B cell (primary cell): ENCODE measurements at regions not wholly inside any gene's neighbourhood (a gene's known extent, or its start where the extent isn't known, plus 50 kb on each side); places are given as distances from the start of the nearest gene placed in this dataset.

Experiments used
- ATAC-seq: fragments of 200-7000 bp; cut with Tn5 transposase; one replicate; pipeline ENCODE4 v1.10.0; 2021; ENCODE audit warnings: low read depth, mild to moderate bottlenecking, moderate number of reproducible peaks, moderate library complexity
- CTCF ChIA-PET: fragments of 350-600 bp; sonication (Branson Sonifier 250); formaldehyde crosslinking; loops from one replicate; lab custom pipeline; 2021; ENCODE audit warnings: antibody characterized with exemption, inconsistent platforms; lab: Charles Lee
- POLR2A ChIA-PET: fragments of 350-600 bp; sonication (Branson Sonifier 250); formaldehyde crosslinking; loops from one replicate; lab custom pipeline; 2021; ENCODE audit warnings: antibody characterized with exemption; lab: Charles Lee
- DNase-seq: peaks from one replicate; pipeline ENCODE4 v3.0.0; 2013
- H2AFZ ChIP-seq: 2 replicates; pipeline ENCODE4 v1.6.1; 2012; ENCODE audit warnings: mild to moderate bottlenecking, low read depth, low read length; ENCODE audit not compliant: insufficient read depth, poor library complexity, severe bottlenecking
- H3K27ac ChIP-seq, 2 donors: 1 replicate in 1 of 2; 2 replicates in 1 of 2; pipeline ENCODE4 v1.5.1; 2012 to 2013; ENCODE audit warnings: low read length in 2 of 2, mild to moderate bottlenecking in 2 of 2, moderate library complexity in 1 of 2
- H3K27me3 ChIP-seq, 4 experiments: fragments of 200-600 bp in 1 of 4; sonication (generic) in 1 of 4; replicated peaks in 1 of 4; 1 replicate in 2 of 4; 2 replicates in 2 of 4; pipeline versions ENCODE4 v1.6.1 to v1.7.0; 2013 to 2016; ENCODE audit warnings: low read length in 3 of 4, mild to moderate bottlenecking in 2 of 4, mixed read lengths in 1 of 4, moderate library complexity in 1 of 4; ENCODE audit not compliant: insufficient read depth in 4 of 4, control insufficient read depth in 3 of 4; ENCODE audit errors: control extremely low read depth in 1 of 4
- H3K36me3 ChIP-seq, 2 experiments: replicated peaks in 1 of 2; 1 replicate in 1 of 2; 2 replicates in 1 of 2; pipeline versions ENCODE4 v1.6.1 to v1.7.1; 2013; ENCODE audit warnings: low read length in 1 of 2; ENCODE audit not compliant: insufficient read depth in 2 of 2, control insufficient read depth in 1 of 2; ENCODE audit errors: control extremely low read depth in 1 of 2, extremely low read depth in 1 of 2
- H3K4me1 ChIP-seq, 2 donors: fragments of 200-600 bp in 1 of 2; sonication (generic) in 1 of 2; 1 replicate in 1 of 2; 2 replicates in 1 of 2; pipeline versions ENCODE4 v1.5.1 to v1.6.1; 2013 to 2017; ENCODE audit warnings: low read length in 2 of 2; ENCODE audit not compliant: control insufficient read depth in 2 of 2, insufficient read depth in 2 of 2
- H3K4me2 ChIP-seq: replicated peaks from 2 replicates; pipeline ENCODE3; 2012; ENCODE audit warnings: mild to moderate bottlenecking, low read depth, low read length; ENCODE audit not compliant: poor library complexity, severe bottlenecking
- H3K4me3 ChIP-seq, 5 experiments: fragments of 200-600 bp in 1 of 5; sonication (generic) in 1 of 5; 1 replicate in 3 of 5; 2 replicates in 2 of 5; pipeline versions ENCODE4 v1.5.1 to v1.7.0; 2011 to 2016; ENCODE audit warnings: low read length in 4 of 5, mild to moderate bottlenecking in 4 of 5, low read depth in 2 of 5, control low read depth in 1 of 5, moderate library complexity in 1 of 5; ENCODE audit not compliant: insufficient read depth in 1 of 5; ENCODE audit errors: control extremely low read depth in 1 of 5, extremely low read depth in 1 of 5
- H3K79me2 ChIP-seq: fragments of 200-600 bp; sonication (generic); one replicate; pipeline ENCODE4 v1.6.0; 2016; ENCODE audit warnings: low read length; ENCODE audit not compliant: control insufficient read depth, insufficient read depth
- H3K9ac ChIP-seq: fragments of 200-600 bp; sonication (generic); 2 replicates; pipeline ENCODE4 v1.6.1; 2017; ENCODE audit warnings: mild to moderate bottlenecking, low read length, moderate library complexity
- H3K9me3 ChIP-seq, 3 donors: one replicate each; pipeline versions ENCODE4 v1.6.1 to v1.7.1; 2013; ENCODE audit warnings: low read length in 2 of 3; ENCODE audit not compliant: control insufficient read depth in 2 of 3, insufficient read depth in 1 of 3; ENCODE audit errors: control extremely low read depth in 1 of 3
- H4K20me1 ChIP-seq: 2 replicates; pipeline ENCODE4 v1.6.0; 2012; ENCODE audit warnings: mild to moderate bottlenecking, low read length; ENCODE audit not compliant: insufficient read depth, control insufficient read depth, poor library complexity, severe bottlenecking
- H3K27ac Mint-ChIP-seq: one replicate; pipeline ENCODE4 v1.8.0; 2021; ENCODE audit warnings: mixed read lengths
- H3K27me3 Mint-ChIP-seq: one replicate; pipeline ENCODE4 v1.8.0; 2021; ENCODE audit warnings: mixed read lengths
- H3K4me1 Mint-ChIP-seq: one replicate; pipeline ENCODE4 v1.8.0; 2021; ENCODE audit warnings: mixed read lengths
- H3K4me3 Mint-ChIP-seq: one replicate; pipeline ENCODE4 v1.8.0; 2021; ENCODE audit warnings: mixed read lengths
- H3K9me3 Mint-ChIP-seq: one replicate; pipeline ENCODE4 v1.8.0; 2022; ENCODE audit warnings: mixed read lengths; ENCODE audit not compliant: insufficient read depth
- CTCF ChIP-seq: fragments of 200-600 bp; IDR thresholded peaks from one replicate; pipeline ENCODE4 v1.8.0; 2022; ENCODE audit warnings: antibody characterized with exemption, mild to moderate bottlenecking
- EZH2 ChIP-seq: IDR thresholded peaks from 2 replicates; pipeline ENCODE4 v1.6.1; 2012; ENCODE audit warnings: borderline replicate concordance, low read depth, mild to moderate bottlenecking, moderate library complexity, low read length; ENCODE audit not compliant: insufficient read depth, poor library complexity, severe bottlenecking
- WGBS: methylation state at CpG from one replicate; pipeline ENCODE4 v1.1.5; 2013; ENCODE audit warnings: missing lambda C conversion rate; ENCODE audit not compliant: insufficient coverage; 5-methylcytosine and 5-hydroxymethylcytosine counted together
- intact Hi-C: fragments of 100-400 bp; cut with micrococcal nuclease; formaldehyde crosslinking; loops from one replicate; pipeline ENCODE4 v1.10.0; 2022

- Histone ChIP-seq H2AFZ (no peak overlapping the region), H3K4me2 (no peak overlapping the region), H3K36me3 (no peaks in the 10 kb centered on the region), H3K27ac (no peak overlapping the region), H3K4me3 (no peak overlapping the region), H3K4me1 (no peaks in the 10 kb centered on the region), H3K27me3 (no peaks in the 10 kb centered on the region), H3K9me3 (peaks cover 0 to 7% (median 0%) of the 10 kb centered on the region in 3 donors), H3K9ac (no peak overlapping the region), H3K79me2 (no peaks in the 10 kb centered on the region), H4K20me1 (no peaks in the 10 kb centered on the region)
- H3K4me3 Mint-ChIP-seq = no peak overlapping the region
- TF ChIP-seq EZH2 = no peak
- peaks cover 19% of the 10 kb centered on the region for H3K27me3 Mint-ChIP-seq
- H3K9me3 Mint-ChIP-seq = peaks cover 2% of the 10 kb centered on the region
- H3K27ac Mint-ChIP-seq = no peak overlapping the region
- ChIA-PET POLR2A (no interaction called here), CTCF (no interaction called here)
- no peaks in the 10 kb centered on the region for H3K4me1 Mint-ChIP-seq
- intact Hi-C loops = no loop called here
- no peak for ATAC-seq
- 73% methylated on average over 8 of the region's 8 CpGs for WGBS
- no peak for DNase-seq
Observed at GRCh38 chr11:114773541-114774338, 95.4 kb downstream of the NXPE2 start.

GRCh38 chr11:114774599-114775361 is 96.5 kb downstream of the NXPE2 start:
- Histone ChIP-seq H3K4me1 (no peaks in the 10 kb centered on the region), H3K36me3 (no peaks in the 10 kb centered on the region), H3K27me3 (no peaks in the 10 kb centered on the region), H2AFZ (no peak overlapping the region), H3K79me2 (no peaks in the 10 kb centered on the region), H4K20me1 (no peaks in the 10 kb centered on the region), H3K9ac (no peak overlapping the region), H3K4me3 (no peak overlapping the region), H3K27ac (no peak overlapping the region), H3K9me3 (peaks cover 0 to 7% (median 0%) of the 10 kb centered on the region in 3 donors), H3K4me2 (no peak overlapping the region)
- no peak for DNase-seq
- Mint-ChIP-seq H3K9me3 (no peaks in the 10 kb centered on the region), H3K4me3 (no peak overlapping the region), H3K27me3 (peaks cover 19% of the 10 kb centered on the region), H3K27ac (no peak overlapping the region), H3K4me1 (no peaks in the 10 kb centered on the region)
- CTCF ChIA-PET = no interaction called here
- 59% methylated on average over 19 of the region's 19 CpGs for WGBS
- intact Hi-C loops = no loop called here
- no peak for ATAC-seq
- TF ChIP-seq CTCF = no peak
- POLR2A ChIA-PET = no interaction called here
